ENCODE measurements at regions not wholly inside any gene's neighbourhood (a gene's known extent, or its start where the extent isn't known, plus 50 kb on each side); places are given as distances from the start of the nearest gene placed in this dataset.

- H3K36me3 ChIP-seq (ENCODE audit: control insufficient read depth in 4 of 4, insufficient read depth in 4 of 4, low read length in 3 of 4) = no peaks in the 10 kb centered on the region
- ChIA-PET POLR2A (no interaction called here), CTCF (interaction anchor here (0.6 to 5.5 kb wide), 23 partner anchors 9 to 516 kb away, joined by 3 to 61 read pairs (median 4); partner anchors contain the start of gene NSG2)
- no peaks in the 10 kb centered on the region for H3K9me3 ChIP-seq (ENCODE audit: control extremely low read depth in 1 of 5, control insufficient read depth in 4 of 5, insufficient read depth in 2 of 5, low read depth in 1 of 5, low read length in 4 of 5)
- 6% methylated on average over 18 of the region's 18 CpGs for WGBS (ENCODE audit: insufficient coverage)
- no peak for DNase-seq
- H3K4me1 ChIP-seq (ENCODE audit: control extremely low read depth in 1 of 4, control insufficient read depth in 4 of 4, insufficient read depth in 4 of 4, low read length in 3 of 4) = peaks cover 0 to 6% (median 0%) of the 10 kb centered on the region in 4 experiments
- peak overlapping the region in 1 of 7 experiments; percentile 11 for H3K4me3 ChIP-seq (ENCODE audit: control insufficient read depth in 1 of 7, extremely low read depth in 1 of 7, insufficient read depth in 4 of 7, low read depth in 2 of 7, low read length in 6 of 7)
- H3K27ac ChIP-seq (ENCODE audit: insufficient read depth in 1 of 2, low read depth in 1 of 2, low read length in 2 of 2, poor library complexity in 1 of 2, severe bottlenecking in 2 of 2) = no peak overlapping the region
- peaks cover 2 to 23% (median 10%) of the 10 kb centered on the region in 5 experiments for H3K27me3 ChIP-seq (replicated peaks in 2 of 5; ENCODE audit: control insufficient read depth in 4 of 5, insufficient read depth in 5 of 5, low read length in 4 of 5)
These were observed 305.4 kb upstream of the MSX2 start for GRCh38 chr5:174418809-174419539.

GRCh38 chr5:174419540-174420132 lies 304.7 kb upstream of the MSX2 start:
- H3K27me3 ChIP-seq (replicated peaks in 2 of 5; ENCODE audit: control insufficient read depth in 4 of 5, insufficient read depth in 5 of 5, low read length in 4 of 5) = peaks cover 2 to 22% (median 6%) of the 10 kb centered on the region in 5 experiments
- no peaks in the 10 kb centered on the region for H3K9me3 ChIP-seq (ENCODE audit: control extremely low read depth in 1 of 5, control insufficient read depth in 4 of 5, insufficient read depth in 2 of 5, low read depth in 1 of 5, low read length in 4 of 5)
- no peak overlapping the region for H3K27ac ChIP-seq (ENCODE audit: insufficient read depth in 1 of 2, low read depth in 1 of 2, low read length in 2 of 2, poor library complexity in 1 of 2, severe bottlenecking in 2 of 2)
- H3K4me3 ChIP-seq (ENCODE audit: control insufficient read depth in 1 of 7, extremely low read depth in 1 of 7, insufficient read depth in 4 of 7, low read depth in 2 of 7, low read length in 6 of 7) = peak overlapping the region in 1 of 7 experiments; percentile 11
- ChIA-PET POLR2A (no interaction called here), CTCF (interaction anchor here (0.6 to 5.5 kb wide), 26 partner anchors 10 to 515 kb away, joined by 3 to 61 read pairs (median 4); partner anchors contain the start of gene NSG2)
- no peaks in the 10 kb centered on the region for H3K36me3 ChIP-seq (ENCODE audit: control insufficient read depth in 4 of 4, insufficient read depth in 4 of 4, low read length in 3 of 4)
- peaks cover 0 to 6% (median 0%) of the 10 kb centered on the region in 4 experiments for H3K4me1 ChIP-seq (ENCODE audit: control extremely low read depth in 1 of 4, control insufficient read depth in 4 of 4, insufficient read depth in 4 of 4, low read length in 3 of 4)
- DNase-seq = peak; percentile 87 to 93 (median 90)
- WGBS (ENCODE audit: insufficient coverage) = 19% methylated on average over 13 of the region's 17 CpGs

GRCh38 chr5:174420651-174421407 lies 303.6 kb upstream of the MSX2 start:
- DNase-seq = no peak
- ChIA-PET POLR2A (interaction anchor here (0.6 kb wide), 1 partner anchor 1068 kb away, joined by 3 read pairs; no protein-coding TSS in a partner anchor), CTCF (interaction anchor here (1.1 to 5.5 kb wide), 8 partner anchors 9 to 373 kb away, joined by 3 to 61 read pairs (median 7); no protein-coding TSS in a partner anchor)
- peaks cover 2 to 24% (median 8%) of the 10 kb centered on the region in 5 experiments for H3K27me3 ChIP-seq (replicated peaks in 2 of 5; ENCODE audit: control insufficient read depth in 4 of 5, insufficient read depth in 5 of 5, low read length in 4 of 5)
- H3K9me3 ChIP-seq (ENCODE audit: control extremely low read depth in 1 of 5, control insufficient read depth in 4 of 5, insufficient read depth in 2 of 5, low read depth in 1 of 5, low read length in 4 of 5) = no peaks in the 10 kb centered on the region
- H3K4me1 ChIP-seq (ENCODE audit: control extremely low read depth in 1 of 4, control insufficient read depth in 4 of 4, insufficient read depth in 4 of 4, low read length in 3 of 4) = peaks cover 0 to 6% (median 1%) of the 10 kb centered on the region in 4 experiments
- H3K36me3 ChIP-seq (ENCODE audit: control insufficient read depth in 4 of 4, insufficient read depth in 4 of 4, low read length in 3 of 4) = no peaks in the 10 kb centered on the region
- no CpG with 5 or more reads among the region's 1 CpG for WGBS (ENCODE audit: insufficient coverage)
- H3K4me3 ChIP-seq (ENCODE audit: control insufficient read depth in 1 of 7, extremely low read depth in 1 of 7, insufficient read depth in 4 of 7, low read depth in 2 of 7, low read length in 6 of 7) = no peak overlapping the region
- H3K27ac ChIP-seq (ENCODE audit: insufficient read depth in 1 of 2, low read depth in 1 of 2, low read length in 2 of 2, poor library complexity in 1 of 2, severe bottlenecking in 2 of 2) = no peak overlapping the region

- Histone ChIP-seq H3K27me3 (replicated peaks in 2 of 5; ENCODE audit: control insufficient read depth in 4 of 5, insufficient read depth in 5 of 5, low read length in 4 of 5) (peaks cover 2 to 27% (median 9%) of the 10 kb centered on the region in 5 experiments), H3K4me3 (ENCODE audit: control insufficient read depth in 1 of 7, extremely low read depth in 1 of 7, insufficient read depth in 4 of 7, low read depth in 2 of 7, low read length in 6 of 7) (no peak overlapping the region), H3K9me3 (ENCODE audit: control extremely low read depth in 1 of 5, control insufficient read depth in 4 of 5, insufficient read depth in 2 of 5, low read depth in 1 of 5, low read length in 4 of 5) (no peaks in the 10 kb centered on the region), H3K27ac (ENCODE audit: insufficient read depth in 1 of 2, low read depth in 1 of 2, low read length in 2 of 2, poor library complexity in 1 of 2, severe bottlenecking in 2 of 2) (no peak overlapping the region), H3K4me1 (ENCODE audit: control extremely low read depth in 1 of 4, control insufficient read depth in 4 of 4, insufficient read depth in 4 of 4, low read length in 3 of 4) (peaks cover 0 to 6% (median 1%) of the 10 kb centered on the region in 4 experiments), H3K36me3 (ENCODE audit: control insufficient read depth in 4 of 4, insufficient read depth in 4 of 4, low read length in 3 of 4) (no peaks in the 10 kb centered on the region)
- DNase-seq = no peak
- CTCF ChIA-PET = interaction anchor here (1.2 to 5.5 kb wide), 4 partner anchors 10 to 380 kb away, joined by 4 to 61 read pairs (median 8); no protein-coding TSS in a partner anchor
- POLR2A ChIA-PET = interaction anchor here (0.6 kb wide), 1 partner anchor 1067 kb away, joined by 3 read pairs; no protein-coding TSS in a partner anchor
- WGBS (ENCODE audit: insufficient coverage) = 70% methylated on average over 2 of the region's 7 CpGs
These were observed 303.0 kb upstream of the MSX2 start for GRCh38 chr5:174421408-174421805.

GRCh38 chr5:174423558-174423957 lies 300.8 kb upstream of the MSX2 start:
- 96% methylated on average over 10 of the region's 11 CpGs for WGBS (ENCODE audit: insufficient coverage)

GRCh38 chr5:174424219-174425053 lies 299.9 kb upstream of the MSX2 start:
- CTCF ChIA-PET = interaction anchor here (1.1 kb wide), 1 partner anchor 512 kb away, joined by 3 read pairs; no protein-coding TSS in a partner anchor
- H3K27ac ChIP-seq (ENCODE audit: insufficient read depth in 1 of 2, low read depth in 1 of 2, low read length in 2 of 2, poor library complexity in 1 of 2, severe bottlenecking in 2 of 2) = no peak overlapping the region
- no peaks in the 10 kb centered on the region for H3K36me3 ChIP-seq (ENCODE audit: control insufficient read depth in 4 of 4, insufficient read depth in 4 of 4, low read length in 3 of 4)
- H3K4me1 ChIP-seq (ENCODE audit: control extremely low read depth in 1 of 4, control insufficient read depth in 4 of 4, insufficient read depth in 4 of 4, low read length in 3 of 4) = peaks cover 0 to 2% (median under 1%) of the 10 kb centered on the region in 4 experiments
- H3K27me3 ChIP-seq (replicated peaks in 2 of 5; ENCODE audit: control insufficient read depth in 4 of 5, insufficient read depth in 5 of 5, low read length in 4 of 5) = peaks cover 0 to 20% (median 4%) of the 10 kb centered on the region in 5 experiments
- no peak overlapping the region for H3K4me3 ChIP-seq (ENCODE audit: control insufficient read depth in 1 of 7, extremely low read depth in 1 of 7, insufficient read depth in 4 of 7, low read depth in 2 of 7, low read length in 6 of 7)
- WGBS (ENCODE audit: insufficient coverage) = 67% methylated on average over 6 of the region's 8 CpGs
- POLR2A ChIA-PET = no interaction called here
- H3K9me3 ChIP-seq (ENCODE audit: control extremely low read depth in 1 of 5, control insufficient read depth in 4 of 5, insufficient read depth in 2 of 5, low read depth in 1 of 5, low read length in 4 of 5) = no peaks in the 10 kb centered on the region
- DNase-seq = no peak

More at GRCh38 chr5:174423558-174423957, 300.8 kb upstream of the MSX2 start:
- Histone ChIP-seq H3K4me3 (ENCODE audit: control insufficient read depth in 1 of 7, extremely low read depth in 1 of 7, insufficient read depth in 4 of 7, low read depth in 2 of 7, low read length in 6 of 7) (no peak overlapping the region), H3K4me1 (ENCODE audit: control extremely low read depth in 1 of 4, control insufficient read depth in 4 of 4, insufficient read depth in 4 of 4, low read length in 3 of 4) (peaks cover 0 to 6% (median 1%) of the 10 kb centered on the region in 4 experiments), H3K9me3 (ENCODE audit: control extremely low read depth in 1 of 5, control insufficient read depth in 4 of 5, insufficient read depth in 2 of 5, low read depth in 1 of 5, low read length in 4 of 5) (no peaks in the 10 kb centered on the region), H3K27ac (ENCODE audit: insufficient read depth in 1 of 2, low read depth in 1 of 2, low read length in 2 of 2, poor library complexity in 1 of 2, severe bottlenecking in 2 of 2) (no peak overlapping the region), H3K36me3 (ENCODE audit: control insufficient read depth in 4 of 4, insufficient read depth in 4 of 4, low read length in 3 of 4) (no peaks in the 10 kb centered on the region), H3K27me3 (replicated peaks in 2 of 5; ENCODE audit: control insufficient read depth in 4 of 5, insufficient read depth in 5 of 5, low read length in 4 of 5) (peaks cover 0 to 26% (median 6%) of the 10 kb centered on the region in 5 experiments)
- ChIA-PET POLR2A (no interaction called here), CTCF (interaction anchor here (0.8 to 5.5 kb wide), 2 partner anchors 370 to 513 kb away, joined by 3 to 61 read pairs; no protein-coding TSS in a partner anchor)
- no peak for DNase-seq

Measured in common myeloid progenitor, CD34-positive (primary cell).